Smooth muscle cell (in vitro differentiated cells): ENCODE measurements at regions not wholly inside any gene's neighbourhood (a gene's known extent, or its start where the extent isn't known, plus 50 kb on each side); places are given as distances from the start of the nearest gene placed in this dataset.

Source experiments
- DNase-seq: peaks from one replicate; lab custom pipeline; 2025; ENCODE audit not compliant: unreplicated experiment; lab: John Stamatoyannopoulos, UW
- H2AFZ ChIP-seq: fragments of 200-600 bp; sonication (generic); 2 replicates; pipeline ENCODE4 v1.6.0; 2016; ENCODE audit warnings: antibody characterized with exemption, low read depth, mild to moderate bottlenecking
- H3F3A ChIP-seq: fragments of 200-600 bp; sonication (generic); 2 replicates; pipeline ENCODE4 v1.6.0; 2017; ENCODE audit warnings: antibody characterized with exemption, low read depth
- H3K27ac ChIP-seq: fragments of 200-600 bp; sonication (generic); 2 replicates; pipeline ENCODE4 v1.5.1; 2016; ENCODE audit warnings: low read depth, mild to moderate bottlenecking
- H3K27me3 ChIP-seq: fragments of 200-600 bp; sonication (generic); 2 replicates; pipeline ENCODE4 v1.6.1; 2016; ENCODE audit warnings: low read depth, mild to moderate bottlenecking
- H3K36me3 ChIP-seq: fragments of 200-600 bp; sonication (generic); 2 replicates; pipeline ENCODE4 v1.5.1; 2016; ENCODE audit warnings: low read depth
- H3K4me1 ChIP-seq: fragments of 200-600 bp; sonication (generic); 2 replicates; pipeline ENCODE4 v1.5.1; 2016; ENCODE audit warnings: low read depth
- H3K4me2 ChIP-seq: fragments of 200-600 bp; sonication (generic); 2 replicates; pipeline ENCODE4 v1.6.0; 2016; ENCODE audit warnings: mild to moderate bottlenecking
- H3K4me3 ChIP-seq: fragments of 200-600 bp; sonication (generic); 2 replicates; pipeline ENCODE4 v1.5.1; 2016; ENCODE audit warnings: mild to moderate bottlenecking
- H3K79me2 ChIP-seq: fragments of 200-600 bp; sonication (generic); 2 replicates; pipeline ENCODE4 v1.6.0; 2016; ENCODE audit warnings: low read depth, mild to moderate bottlenecking
- H3K9ac ChIP-seq: fragments of 200-600 bp; sonication (generic); 2 replicates; pipeline ENCODE4 v1.6.0; 2016; ENCODE audit warnings: low read depth
- H3K9me3 ChIP-seq: fragments of 200-600 bp; sonication (generic); replicated peaks from 2 replicates; pipeline ENCODE4 v1.5.1; 2016; ENCODE audit warnings: low read depth
- H4K20me1 ChIP-seq: fragments of 200-600 bp; sonication (generic); 2 replicates; pipeline ENCODE4 v1.6.0; 2016; ENCODE audit warnings: low read depth
- WGBS: methylation state at CpG from one replicate; pipeline ENCODE4 v1.1.7; 2016; ENCODE audit warnings: low lambda C conversion rate; 5-methylcytosine and 5-hydroxymethylcytosine counted together
- TF ChIP-seq, protein P1 (sequence below): fragments of 200-600 bp; sonication (generic); IDR thresholded peaks from 2 replicates; pipeline ENCODE4 v1.5.1; 2017; ENCODE audit warnings: borderline replicate concordance, mild to moderate bottlenecking, antibody characterized with exemption; ENCODE audit not compliant: insufficient read depth, poor library complexity, severe bottlenecking

DNA sequence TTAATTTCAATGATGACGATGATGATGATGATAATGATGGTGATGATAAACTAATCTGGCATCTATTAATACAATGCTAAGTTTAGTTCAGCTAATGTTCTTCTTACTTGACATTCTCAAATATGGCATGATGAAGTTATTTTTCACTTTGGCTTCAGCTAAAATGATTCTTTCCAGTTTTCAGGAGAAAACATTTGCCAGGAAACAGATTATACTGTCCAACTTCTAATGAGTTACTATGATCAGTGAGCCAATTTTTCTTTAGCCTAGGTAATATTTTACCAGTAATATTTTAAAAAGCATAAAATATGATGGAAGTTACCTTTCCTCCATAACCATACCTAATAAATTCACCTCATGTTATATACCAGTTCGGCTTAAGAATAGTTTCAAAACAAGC, 245.7 kb upstream of the CSNK1A1L start:
- Histone ChIP-seq H3K9ac (no peak overlapping the region), H4K20me1 (no peaks in the 10 kb centered on the region), H3K27me3 (no peaks in the 10 kb centered on the region), H3F3A (no peaks in the 10 kb centered on the region), H3K4me3 (no peak overlapping the region), H3K9me3 (no peaks in the 10 kb centered on the region), H3K4me1 (no peaks in the 10 kb centered on the region), H3K27ac (no peak overlapping the region), H3K4me2 (no peak overlapping the region), H2AFZ (no peak overlapping the region), H3K36me3 (no peaks in the 10 kb centered on the region), H3K79me2 (no peaks in the 10 kb centered on the region)
- 96% methylated on average over 2 of the region's 2 CpGs for WGBS
- TF ChIP-seq, protein P1, sequence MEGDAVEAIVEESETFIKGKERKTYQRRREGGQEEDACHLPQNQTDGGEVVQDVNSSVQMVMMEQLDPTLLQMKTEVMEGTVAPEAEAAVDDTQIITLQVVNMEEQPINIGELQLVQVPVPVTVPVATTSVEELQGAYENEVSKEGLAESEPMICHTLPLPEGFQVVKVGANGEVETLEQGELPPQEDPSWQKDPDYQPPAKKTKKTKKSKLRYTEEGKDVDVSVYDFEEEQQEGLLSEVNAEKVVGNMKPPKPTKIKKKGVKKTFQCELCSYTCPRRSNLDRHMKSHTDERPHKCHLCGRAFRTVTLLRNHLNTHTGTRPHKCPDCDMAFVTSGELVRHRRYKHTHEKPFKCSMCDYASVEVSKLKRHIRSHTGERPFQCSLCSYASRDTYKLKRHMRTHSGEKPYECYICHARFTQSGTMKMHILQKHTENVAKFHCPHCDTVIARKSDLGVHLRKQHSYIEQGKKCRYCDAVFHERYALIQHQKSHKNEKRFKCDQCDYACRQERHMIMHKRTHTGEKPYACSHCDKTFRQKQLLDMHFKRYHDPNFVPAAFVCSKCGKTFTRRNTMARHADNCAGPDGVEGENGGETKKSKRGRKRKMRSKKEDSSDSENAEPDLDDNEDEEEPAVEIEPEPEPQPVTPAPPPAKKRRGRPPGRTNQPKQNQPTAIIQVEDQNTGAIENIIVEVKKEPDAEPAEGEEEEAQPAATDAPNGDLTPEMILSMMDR = no peak
- DNase-seq = no peak

DNA sequence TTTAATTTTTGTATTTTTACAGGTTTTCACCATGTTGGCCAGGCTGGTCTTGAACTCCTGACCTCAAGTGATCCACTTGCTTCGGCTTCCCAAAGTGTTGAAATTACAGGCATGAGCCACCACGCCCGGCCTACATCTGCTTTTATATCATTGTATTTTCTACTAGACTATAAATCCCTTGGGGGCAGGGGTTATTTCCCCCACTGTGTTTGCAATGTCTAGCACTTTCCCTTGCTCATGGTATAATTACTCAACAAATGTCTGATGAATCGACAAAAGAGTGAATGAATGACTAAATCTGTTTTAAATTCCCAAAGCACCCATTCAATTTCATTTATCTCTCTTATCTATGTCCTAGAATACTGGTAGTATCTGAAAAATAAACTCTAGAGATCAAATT, 244.5 kb upstream of the CSNK1A1L start:
- H3K9me3 ChIP-seq = no peaks in the 10 kb centered on the region
- no peaks in the 10 kb centered on the region for H3F3A ChIP-seq
- DNase-seq = no peak
- no peaks in the 10 kb centered on the region for H4K20me1 ChIP-seq
- no peaks in the 10 kb centered on the region for H3K79me2 ChIP-seq
- 98% methylated on average over 4 of the region's 4 CpGs for WGBS
- no peaks in the 10 kb centered on the region for H3K36me3 ChIP-seq
- H3K4me1 ChIP-seq = no peaks in the 10 kb centered on the region
- no peaks in the 10 kb centered on the region for H3K27me3 ChIP-seq
- no peak overlapping the region for H3K9ac ChIP-seq
- H3K4me3 ChIP-seq = no peak overlapping the region
- no peak overlapping the region for H3K4me2 ChIP-seq
- no peak overlapping the region for H2AFZ ChIP-seq
- TF ChIP-seq, protein P1 = no peak
- no peak overlapping the region for H3K27ac ChIP-seq

DNA sequence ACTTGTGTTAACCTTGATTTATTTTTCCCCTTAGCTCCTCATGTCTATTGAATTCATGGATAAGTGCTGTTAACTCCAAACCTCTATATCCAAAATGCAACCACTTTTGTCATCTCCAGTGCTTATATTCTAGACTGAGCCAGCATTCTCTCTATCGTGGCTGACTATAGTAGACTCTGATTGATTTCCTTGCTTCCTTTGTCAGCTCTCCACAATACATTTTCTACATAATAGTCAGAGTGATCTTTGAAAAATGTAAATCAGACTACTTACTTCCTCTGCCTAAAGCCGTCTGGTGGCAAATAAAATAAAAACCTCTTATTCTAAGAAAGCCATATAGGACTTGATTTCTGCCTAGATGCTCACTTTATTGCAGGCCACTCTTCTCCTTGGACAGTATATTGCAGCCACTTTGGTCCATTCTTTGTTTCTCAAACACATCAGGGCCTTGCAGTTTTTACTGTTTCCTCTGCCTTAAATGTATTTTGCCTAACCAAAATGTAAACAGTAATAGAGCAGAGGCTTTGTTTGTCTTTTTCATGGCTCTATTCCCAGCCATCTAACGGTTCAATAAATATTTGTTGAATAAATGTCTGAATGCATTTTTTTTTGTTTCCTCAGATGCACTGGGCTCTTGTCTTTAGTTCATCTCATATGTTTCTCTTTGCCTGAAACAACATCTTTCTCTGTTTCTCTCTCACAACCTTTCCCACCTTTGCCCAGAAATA, 243.6 kb upstream of the CSNK1A1L start:
- WGBS = 83% methylated on average over 3 of the region's 3 CpGs
- TF ChIP-seq, protein P1 = no peak

DNA sequence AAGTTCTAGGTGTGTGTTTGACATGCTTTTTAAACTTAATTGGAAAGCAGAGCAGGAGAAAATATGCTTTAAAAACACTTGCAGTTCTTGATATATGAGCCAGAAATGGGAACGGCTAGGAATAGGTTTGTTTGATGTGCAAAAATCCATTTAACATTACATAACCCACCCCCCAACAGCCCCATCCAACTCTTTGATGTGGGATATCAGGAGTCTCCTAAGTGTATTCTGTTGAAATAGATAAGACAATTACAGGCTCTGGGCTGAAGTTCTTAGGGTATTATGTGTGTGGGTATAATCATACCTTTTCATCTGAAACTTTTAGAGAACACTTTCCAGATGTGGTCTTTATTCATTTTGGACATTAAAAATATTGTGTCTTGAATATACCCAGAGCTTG, 240.4 kb upstream of the CSNK1A1L start:
- 4% methylated on average over 1 of the region's 1 CpG for WGBS
- Histone ChIP-seq H3K9ac (no peak overlapping the region), H3K9me3 (no peaks in the 10 kb centered on the region), H3K4me1 (no peaks in the 10 kb centered on the region), H3K27me3 (no peaks in the 10 kb centered on the region), H3K79me2 (no peaks in the 10 kb centered on the region), H4K20me1 (no peaks in the 10 kb centered on the region), H3K4me3 (no peak overlapping the region), H3K27ac (no peak overlapping the region), H3F3A (no peaks in the 10 kb centered on the region), H3K4me2 (no peak overlapping the region), H2AFZ (no peak overlapping the region), H3K36me3 (no peaks in the 10 kb centered on the region)
- TF ChIP-seq, protein P1 = no peak
- no peak for DNase-seq

More for the DNA sequence above, 243.6 kb upstream of the CSNK1A1L start:
- H3K9ac ChIP-seq = no peak overlapping the region
- H3K36me3 ChIP-seq = no peaks in the 10 kb centered on the region
- H3K4me2 ChIP-seq = no peak overlapping the region
- peak overlapping the region; percentile 6 for H2AFZ ChIP-seq
- no peaks in the 10 kb centered on the region for H3K4me1 ChIP-seq
- no peaks in the 10 kb centered on the region for H3K79me2 ChIP-seq
- H3K27me3 ChIP-seq = no peaks in the 10 kb centered on the region
- no peak for DNase-seq
- H3F3A ChIP-seq = no peaks in the 10 kb centered on the region
- no peaks in the 10 kb centered on the region for H4K20me1 ChIP-seq
- H3K4me3 ChIP-seq = no peak overlapping the region
- H3K27ac ChIP-seq = no peak overlapping the region
- no peaks in the 10 kb centered on the region for H3K9me3 ChIP-seq
